Testis (tissue), 2 donors: ENCODE measurements at regions not wholly inside any gene's neighbourhood (a gene's known extent, or its start where the extent isn't known, plus 50 kb on each side); places are given as distances from the start of the nearest gene placed in this dataset.

Experiments
- CTCF ChIP-seq, 3 experiments: fragments of 450-650 bp in 2 of 3; fragments of 200-600 bp in 1 of 3; sonication (generic) in 1 of 3; IDR thresholded peaks; one replicate each; pipeline ENCODE4 v1.5.1; 2016 to 2019; ENCODE audit warnings: antibody characterized with exemption in 3 of 3, mild to moderate bottlenecking in 2 of 3, moderate library complexity in 1 of 3
- POLR2A ChIP-seq: fragments of 450-650 bp; IDR thresholded peaks from one replicate; pipeline ENCODE4 v1.6.1; 2017; ENCODE audit warnings: antibody characterized with exemption, mild to moderate bottlenecking, moderate library complexity

GRCh38 chr2:42947809-42948600 is 155.6 kb upstream of the HAAO start:
- TF ChIP-seq CTCF (IDR thresholded peaks at IDR 0.05) (no peak), POLR2A (no peak)
